DOHH2 (cell line): ENCODE measurements at regions not wholly inside any gene's neighbourhood (a gene's known extent, or its start where the extent isn't known, plus 50 kb on each side); places are given as distances from the start of the nearest gene placed in this dataset.

ENCODE experiments used
- H3F3A ChIP-seq: fragments of 200-600 bp; sonication (generic), shearing (Covaris generic); 2 replicates; pipeline ENCODE4 v1.6.0; 2016; ENCODE audit warnings: antibody characterized with exemption, mild to moderate bottlenecking; ENCODE audit not compliant: control insufficient read depth, insufficient read depth
- H3K27ac ChIP-seq: fragments of 200-600 bp; sonication (generic); 2 replicates; pipeline ENCODE4 v1.5.1; 2014; ENCODE audit warnings: low read depth, mild to moderate bottlenecking, low read length, moderate library complexity
- H3K27me3 ChIP-seq: fragments of 200-600 bp; sonication (generic); 2 replicates; pipeline ENCODE4 v1.6.1; 2014; ENCODE audit warnings: mild to moderate bottlenecking, low read length, mixed read lengths; ENCODE audit not compliant: control insufficient read depth
- H3K36me3 ChIP-seq: fragments of 200-600 bp; sonication (generic); 2 replicates; pipeline ENCODE4 v1.6.1; 2014; ENCODE audit warnings: mild to moderate bottlenecking, low read length, moderate library complexity, mixed read lengths; ENCODE audit not compliant: control insufficient read depth
- H3K4me1 ChIP-seq: fragments of 200-600 bp; sonication (generic); 2 replicates; pipeline ENCODE4 v1.6.1; 2014; ENCODE audit warnings: mild to moderate bottlenecking, low read length, mixed read lengths; ENCODE audit not compliant: control insufficient read depth
- H3K4me2 ChIP-seq: fragments of 200-600 bp; sonication (generic); 2 replicates; pipeline ENCODE4 v1.6.0; 2014; ENCODE audit warnings: mild to moderate bottlenecking, low read length, moderate library complexity
- H3K4me3 ChIP-seq: fragments of 200-600 bp; sonication (generic); 2 replicates; pipeline ENCODE4 v1.5.1; 2014; ENCODE audit warnings: mild to moderate bottlenecking, low read length, mixed read lengths
- H3K79me2 ChIP-seq: fragments of 200-600 bp; sonication (generic); 2 replicates; pipeline ENCODE4 v1.6.1; 2014; ENCODE audit warnings: mild to moderate bottlenecking, low read length, mixed read lengths; ENCODE audit not compliant: control insufficient read depth
- H3K9me2 ChIP-seq: fragments of 200-600 bp; sonication (generic); replicated peaks from 2 replicates; pipeline ENCODE4 v1.6.1; 2014; ENCODE audit warnings: mild to moderate bottlenecking, low read length, mixed read lengths; ENCODE audit not compliant: control insufficient read depth
- H3K9me3 ChIP-seq: fragments of 200-600 bp; sonication (generic); 2 replicates; pipeline ENCODE4 v1.6.1; 2014; ENCODE audit warnings: antibody characterized with exemption, low read length, mixed read lengths; ENCODE audit not compliant: control insufficient read depth, insufficient read depth
- H4K20me1 ChIP-seq: fragments of 200-600 bp; sonication (generic); 2 replicates; pipeline ENCODE4 v1.6.0; 2014; ENCODE audit warnings: low read depth, mild to moderate bottlenecking, antibody characterized with exemption, low read length, moderate library complexity; ENCODE audit not compliant: control insufficient read depth, insufficient read depth
- CTCF ChIP-seq: fragments of 200-600 bp; sonication (generic); IDR thresholded peaks from one replicate; pipeline ENCODE4 v1.5.1; 2014; ENCODE audit warnings: antibody characterized with exemption, mild to moderate bottlenecking, low read depth, low read length; ENCODE audit not compliant: poor library complexity, severe bottlenecking
- EZH2phosphoT487 ChIP-seq: fragments of 200-600 bp; sonication (generic); IDR thresholded peaks from 2 replicates; pipeline ENCODE4 v1.6.1; 2017; ENCODE audit warnings: borderline replicate concordance, mild to moderate bottlenecking, antibody characterized with exemption, low read length, moderate library complexity, mixed read lengths

- TF ChIP-seq EZH2phosphoT487 (no peak), CTCF (no peak)
- no peak overlapping the region for H3K4me2 ChIP-seq
- H3K27ac ChIP-seq, result no peak overlapping the region
- H3F3A ChIP-seq, result peaks cover 5% of the 10 kb centered on the region; the same call in 1 of the 2 replicates
- H3K4me1 ChIP-seq, result peaks cover 31% of the 10 kb centered on the region
- H3K79me2 ChIP-seq, result peaks cover 67% of the 10 kb centered on the region
- H4K20me1 ChIP-seq, result no peaks in the 10 kb centered on the region
- no peaks in the 10 kb centered on the region for H3K9me3 ChIP-seq
- no peaks in the 10 kb centered on the region for H3K36me3 ChIP-seq
- no peak overlapping the region for H3K4me3 ChIP-seq
- no peaks in the 10 kb centered on the region for H3K9me2 ChIP-seq
- no peaks in the 10 kb centered on the region for H3K27me3 ChIP-seq
Observed at GRCh38 chr11:33448461-33449130, 191.4 kb downstream of the HIPK3 start.

GRCh38 chr11:33445761-33446161, 188.6 kb downstream of the HIPK3 start:
- Histone ChIP-seq H3K27me3 (no peaks in the 10 kb centered on the region), H3K4me1 (peaks cover 43% of the 10 kb centered on the region), H3F3A (peaks cover 5% of the 10 kb centered on the region; the same call in 1 of the 2 replicates), H3K79me2 (peaks cover 72% of the 10 kb centered on the region), H3K9me2 (no peaks in the 10 kb centered on the region), H3K36me3 (no peaks in the 10 kb centered on the region), H3K4me3 (no peak overlapping the region), H3K27ac (no peak overlapping the region), H3K9me3 (no peaks in the 10 kb centered on the region), H4K20me1 (no peaks in the 10 kb centered on the region), H3K4me2 (peak overlapping the region; percentile 36)
- TF ChIP-seq CTCF (no peak), EZH2phosphoT487 (no peak)

GRCh38 chr11:33444835-33445594, 187.8 kb downstream of the HIPK3 start:
- Histone ChIP-seq H3K4me2 (peak overlapping the region; percentile 36), H3K4me1 (peaks cover 43% of the 10 kb centered on the region), H3K27me3 (no peaks in the 10 kb centered on the region), H3F3A (peaks cover 5% of the 10 kb centered on the region; the same call in 1 of the 2 replicates), H3K9me2 (no peaks in the 10 kb centered on the region), H4K20me1 (no peaks in the 10 kb centered on the region), H3K9me3 (no peaks in the 10 kb centered on the region), H3K36me3 (no peaks in the 10 kb centered on the region), H3K27ac (no peak overlapping the region), H3K79me2 (peaks cover 69% of the 10 kb centered on the region), H3K4me3 (no peak overlapping the region)
- TF ChIP-seq EZH2phosphoT487, result no peak
- no peak for TF ChIP-seq CTCF
